ENCODE measurements at regions not wholly inside any gene's neighbourhood (a gene's known extent, or its start where the extent isn't known, plus 50 kb on each side); places are given as distances from the start of the nearest gene placed in this dataset.

- no peak for DNase-seq (ENCODE audit: low read depth, low spot score)
These were observed 91.6 kb upstream of the GNPDA2 start for GRCh38 chr4:44817930-44818329.

- DNase-seq (ENCODE audit: low read depth, low spot score) = no peak
These were observed 79.7 kb upstream of the GNPDA2 start for GRCh38 chr4:44806071-44806470.

- no peak for DNase-seq (ENCODE audit: low read depth, low spot score)
These were observed 77.9 kb upstream of the GNPDA2 start for GRCh38 chr4:44804301-44804700.

GRCh38 chr4:44801384-44801783 is 75.0 kb upstream of the GNPDA2 start:
- no peak for DNase-seq (ENCODE audit: low read depth, low spot score)

- DNase-seq (ENCODE audit: low read depth, low spot score) = no peak
These were observed 65.5 kb upstream of the GNPDA2 start for GRCh38 chr4:44791831-44792230.

- DNase-seq (ENCODE audit: low read depth, low spot score) = no peak
These were observed 50.8 kb upstream of the GNPDA2 start for GRCh38 chr4:44777115-44777514.

All from astrocyte of the hippocampus (primary cell).